ENCODE measurements at regions not wholly inside any gene's neighbourhood (a gene's known extent, or its start where the extent isn't known, plus 50 kb on each side); places are given as distances from the start of the nearest gene placed in this dataset.
"Not testable (repeated sequence)": the region's sequence is repeated elsewhere in the genome, so short reads cannot be mapped to it uniquely, and the experiment has no call there.

DNA sequence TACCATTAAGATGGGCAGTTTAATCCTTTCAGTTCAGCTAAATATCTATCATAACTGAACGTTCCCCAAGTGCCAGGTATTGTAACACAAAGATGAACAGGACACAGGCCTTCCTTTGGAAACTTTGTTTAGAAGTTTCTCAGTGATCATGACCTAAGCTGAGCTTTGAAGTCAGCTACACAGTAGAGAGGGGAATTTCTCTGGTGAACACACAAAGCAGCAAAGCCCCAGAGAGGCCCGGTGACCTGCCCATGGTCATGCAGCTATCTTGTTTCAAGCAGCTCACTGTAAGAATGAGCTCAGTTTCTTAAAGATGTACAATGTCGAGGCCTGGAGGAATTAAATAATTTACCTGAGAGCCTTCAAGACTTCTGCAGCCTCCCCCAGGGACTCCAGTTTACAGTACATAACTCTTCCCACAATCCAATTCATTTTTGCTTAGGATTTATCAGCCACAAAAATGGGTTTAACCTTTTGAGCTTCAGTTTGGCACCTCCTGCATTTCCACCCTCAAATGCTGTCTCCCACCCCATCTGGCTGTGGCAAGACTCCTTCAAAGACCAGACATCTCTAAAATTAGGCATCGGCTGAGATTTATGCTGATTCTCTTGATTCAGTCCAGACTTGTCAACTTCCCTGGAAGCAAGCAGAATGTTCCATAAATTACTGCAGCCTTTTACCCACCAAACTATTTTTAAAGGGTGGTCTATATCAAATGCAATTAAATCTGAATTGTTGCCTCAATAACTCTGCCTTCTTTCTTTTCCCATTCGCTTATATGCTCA, 325.6 kb downstream of the TXNL1 start:
- FAIRE-seq, result no peak

DNA sequence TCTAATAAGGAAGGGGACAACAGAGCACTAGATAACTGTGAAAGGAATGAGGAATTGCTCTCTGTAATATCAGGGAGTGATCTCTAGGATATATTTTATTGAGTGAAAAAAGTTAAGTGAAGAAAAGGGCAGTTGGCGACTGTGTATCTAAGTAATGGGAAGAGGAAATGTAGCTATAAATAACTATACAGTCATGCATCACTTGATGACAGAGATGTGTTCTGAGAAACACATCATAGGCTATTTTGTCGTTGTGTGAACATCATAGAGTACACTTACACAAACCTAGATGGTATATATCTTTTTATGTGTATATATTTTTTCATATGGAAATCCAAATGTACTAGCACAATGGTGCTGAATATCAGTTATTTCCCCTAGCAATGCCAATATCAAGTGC, 329.3 kb downstream of the TXNL1 start:
- no peak for FAIRE-seq

DNA sequence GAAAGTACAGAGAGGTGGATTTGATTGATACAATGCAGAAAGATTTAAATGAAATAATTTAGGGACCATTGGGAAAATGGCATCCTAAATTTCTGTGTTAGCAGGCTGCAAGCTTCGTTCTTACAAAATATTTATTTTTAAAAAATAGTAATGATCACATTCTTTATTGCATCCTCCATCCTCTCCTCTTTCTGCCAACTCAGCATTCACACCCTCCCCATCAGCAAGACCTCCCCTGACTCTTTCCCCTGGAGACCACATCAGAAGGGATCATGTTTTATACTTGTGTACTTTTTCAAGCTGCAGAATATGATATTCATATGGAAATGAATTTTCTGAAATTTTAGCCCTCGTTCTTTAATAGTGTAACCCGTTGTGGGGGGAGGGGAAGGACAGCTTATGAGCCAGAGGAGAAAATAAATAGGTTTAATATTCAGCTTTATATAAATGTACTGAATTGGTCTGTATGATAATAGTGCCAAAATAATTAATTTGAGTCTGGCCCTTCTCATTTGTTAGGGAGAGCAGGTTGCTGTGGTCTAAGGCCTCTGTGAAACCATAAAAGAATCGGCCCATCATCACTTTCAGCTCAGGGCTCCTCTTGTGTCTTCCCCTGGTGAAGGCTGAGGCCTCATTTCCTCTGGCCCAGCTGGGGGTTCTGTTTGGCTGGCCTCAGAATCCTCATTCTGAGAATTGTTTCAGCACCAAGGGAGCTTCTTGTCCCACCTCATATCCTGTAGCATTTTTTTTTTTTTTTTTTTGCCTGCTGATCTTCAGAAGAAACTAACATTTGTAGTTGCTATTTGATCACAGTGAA, 330.8 kb downstream of the TXNL1 start:
- FAIRE-seq, result no peak

GRCh38 chr18:56306797-56307196, 331.6 kb downstream of the TXNL1 start:
- FAIRE-seq, result no peak

- FAIRE-seq, result no peak
Observed at GRCh38 chr18:56305583-56305982, 332.8 kb downstream of the TXNL1 start.

DNA sequence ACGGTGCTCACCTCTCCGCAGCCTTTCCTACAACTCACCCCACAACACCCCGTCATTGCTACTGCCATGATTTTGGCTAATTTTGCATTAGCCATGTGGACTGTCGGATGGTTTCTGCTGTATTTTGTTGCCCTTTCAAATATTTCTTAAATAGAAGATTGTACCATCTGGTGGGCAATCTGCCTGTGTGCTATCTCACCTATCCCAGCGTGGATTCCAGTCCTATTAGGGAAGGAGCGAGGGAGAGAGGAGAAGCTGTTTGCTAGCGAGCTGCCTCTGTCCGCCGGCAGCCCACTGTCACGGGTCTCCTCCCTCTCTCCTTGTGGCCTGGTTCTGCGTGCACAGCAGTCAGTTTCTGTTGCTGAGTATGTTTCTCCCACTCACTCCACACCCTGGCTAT, 336.2 kb downstream of the TXNL1 start:
- FAIRE-seq, result no peak

- FAIRE-seq, result no peak
Observed at GRCh38 chr18:56299740-56300139, 338.7 kb downstream of the TXNL1 start.

GRCh38 chr18:56298935-56299334, 339.5 kb downstream of the TXNL1 start:
- FAIRE-seq, result no peak

DNA sequence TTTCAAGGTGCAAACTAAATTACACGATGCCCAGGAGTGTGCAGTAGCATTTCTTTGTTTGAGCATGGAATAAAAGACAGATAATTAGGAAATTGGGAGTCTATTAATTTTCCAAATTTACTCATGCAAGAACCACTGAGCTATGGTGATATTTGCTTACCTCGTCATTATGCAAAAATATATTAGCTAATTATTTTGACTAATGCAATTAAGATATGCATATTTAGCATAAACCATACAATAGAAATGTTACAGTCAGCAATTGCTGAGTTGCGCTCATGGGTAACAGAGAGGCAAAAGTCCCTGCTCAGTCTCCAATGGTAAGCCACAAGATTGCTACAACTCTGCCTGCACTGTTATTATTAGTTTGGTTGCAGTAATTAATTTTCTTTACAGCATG, 342.0 kb downstream of the TXNL1 start:
- no peak for FAIRE-seq

DNA sequence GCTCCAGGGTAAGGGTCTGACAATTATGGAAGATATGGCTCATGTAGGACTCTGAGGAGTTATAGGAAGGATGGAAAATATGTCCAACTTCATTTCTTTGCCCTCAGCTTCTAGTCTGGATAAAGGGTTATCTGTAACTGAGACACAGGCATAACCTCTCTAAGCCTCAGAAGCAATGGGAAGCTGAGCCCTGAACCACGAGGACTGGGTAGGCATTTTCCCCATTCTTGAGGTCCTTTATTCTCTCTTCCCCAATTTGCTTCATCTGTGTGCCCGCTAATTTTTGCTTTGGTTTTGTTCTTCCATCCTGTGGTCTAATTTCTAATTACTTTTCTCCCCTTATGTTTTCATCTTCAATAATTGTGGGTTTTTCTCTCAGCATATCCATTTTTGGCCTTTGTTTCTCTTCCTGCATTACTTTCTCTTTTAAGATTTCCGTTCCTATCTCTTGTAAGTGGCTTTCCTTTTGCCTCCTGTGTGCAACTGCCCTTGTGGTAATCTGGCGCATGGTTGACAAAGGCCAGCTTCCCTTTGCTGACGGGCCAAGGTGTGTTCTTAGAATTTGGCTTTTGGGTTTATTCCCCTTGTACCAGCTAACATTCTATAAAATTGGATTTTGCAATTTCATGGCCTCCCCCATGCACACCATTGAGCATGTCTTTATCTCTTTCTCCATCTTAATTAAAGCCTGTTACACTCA, 343.8 kb downstream of the TXNL1 start:
- no peak for FAIRE-seq

- FAIRE-seq, result no peak
Observed at GRCh38 chr18:56291294-56291693, 347.1 kb downstream of the TXNL1 start.

GRCh38 chr18:56289381-56289780, 349.0 kb downstream of the TXNL1 start:
- FAIRE-seq, result no peak

GRCh38 chr18:56286775-56287325, 351.5 kb downstream of the TXNL1 start:
- FAIRE-seq, result no peak

GRCh38 chr18:56285387-56286065, 352.9 kb downstream of the TXNL1 start:
- FAIRE-seq, result no peak

DNA sequence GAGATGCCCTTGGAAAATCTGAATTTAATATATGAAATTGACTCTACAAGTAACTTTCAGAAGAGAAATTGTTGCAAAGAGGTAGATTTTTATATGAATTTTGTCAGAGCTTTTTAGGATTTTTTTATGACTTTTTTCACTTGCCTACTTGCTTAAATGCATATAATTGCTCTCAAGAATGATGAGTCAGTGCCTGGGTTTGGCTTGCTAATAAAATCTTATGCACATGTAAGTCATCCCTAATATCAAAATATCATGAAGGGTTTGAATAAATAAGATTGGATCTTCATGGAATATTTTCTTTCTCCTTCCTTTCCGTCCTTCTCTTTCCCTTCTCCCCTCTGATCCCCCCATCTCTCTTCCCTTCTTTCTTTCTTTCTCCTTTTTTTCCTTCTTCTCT, 354.1 kb downstream of the TXNL1 start:
- no peak for FAIRE-seq

- no peak for FAIRE-seq
Observed at GRCh38 chr18:56283316-56283715, 355.1 kb downstream of the TXNL1 start.

- FAIRE-seq, result no peak
Observed at GRCh38 chr18:56282234-56283104, 355.9 kb downstream of the TXNL1 start.

DNA sequence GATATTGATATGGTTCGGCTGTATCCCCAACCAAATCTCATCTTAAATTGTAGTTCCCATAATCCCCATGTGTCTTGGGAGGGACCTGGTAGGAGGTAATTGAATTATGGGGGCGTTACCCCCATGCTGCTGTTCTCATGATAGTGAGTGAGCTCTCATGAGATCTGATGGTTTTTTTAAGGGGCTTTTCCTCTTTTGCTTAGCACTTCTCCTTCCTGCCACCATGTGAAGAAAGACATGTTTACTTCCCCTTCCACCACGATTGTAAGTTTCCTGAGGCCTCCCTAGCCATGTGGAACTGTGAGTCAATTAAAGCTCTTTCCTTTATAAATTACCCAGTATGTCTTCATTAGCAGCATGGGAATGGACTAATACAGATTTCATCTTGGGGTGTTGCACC, 358.6 kb downstream of the TXNL1 start:
- FAIRE-seq, result not testable (repeated sequence)

DNA sequence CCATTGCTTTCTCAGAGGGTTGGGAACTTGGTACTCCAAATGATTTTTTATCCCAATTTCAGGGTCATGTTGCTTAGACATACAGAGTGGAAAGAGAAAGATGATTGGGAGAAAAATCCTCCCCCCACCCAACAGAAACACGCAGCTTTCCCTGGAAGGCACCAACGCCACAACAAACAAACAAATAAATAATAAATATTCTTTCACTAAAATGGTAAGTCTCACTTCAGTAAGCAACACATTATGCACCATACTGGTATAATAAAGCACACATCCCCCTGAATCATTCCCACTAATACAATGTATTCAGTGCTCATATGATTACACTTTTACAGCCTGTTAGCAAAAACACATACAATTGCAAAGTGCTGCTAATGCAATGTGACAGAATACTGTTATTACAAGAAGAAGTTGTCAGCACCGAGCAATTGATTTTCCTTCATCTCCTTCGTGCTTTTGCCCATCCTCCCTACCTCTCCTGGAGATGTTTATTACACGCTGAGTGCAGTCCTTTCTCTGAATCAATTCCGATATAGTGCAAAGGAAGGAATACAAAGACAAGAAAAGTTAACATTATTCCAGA, 359.9 kb downstream of the TXNL1 start:
- FAIRE-seq, result no peak

GRCh38 chr18:56276466-56276865, 361.9 kb downstream of the TXNL1 start:
- FAIRE-seq, result no peak

GRCh38 chr18:56273541-56274219, 364.7 kb downstream of the TXNL1 start:
- FAIRE-seq, result no peak

Data from colon (tissue), 2 donors.